LNCaP clone FGC (cell line): ENCODE measurements at regions not wholly inside any gene's neighbourhood (a gene's known extent, or its start where the extent isn't known, plus 50 kb on each side); places are given as distances from the start of the nearest gene placed in this dataset.

Experiments used
- DNase-seq: peaks from one replicate; pipeline ENCODE4 v3.0.0-alpha.2; 2011; ENCODE audit warnings: low read depth
- H3K4me3 ChIP-seq: 2 replicates; pipeline ENCODE4 v1.5.1; 2011; ENCODE audit warnings: mild to moderate bottlenecking, low read depth, low read length, control low read depth
- CTCF ChIP-seq: IDR thresholded peaks from 2 replicates; pipeline ENCODE4 v1.5.1; 2012; ENCODE audit warnings: mild to moderate bottlenecking; ENCODE audit not compliant: control insufficient read depth, insufficient read depth; ENCODE audit errors: extremely low read depth

DNA sequence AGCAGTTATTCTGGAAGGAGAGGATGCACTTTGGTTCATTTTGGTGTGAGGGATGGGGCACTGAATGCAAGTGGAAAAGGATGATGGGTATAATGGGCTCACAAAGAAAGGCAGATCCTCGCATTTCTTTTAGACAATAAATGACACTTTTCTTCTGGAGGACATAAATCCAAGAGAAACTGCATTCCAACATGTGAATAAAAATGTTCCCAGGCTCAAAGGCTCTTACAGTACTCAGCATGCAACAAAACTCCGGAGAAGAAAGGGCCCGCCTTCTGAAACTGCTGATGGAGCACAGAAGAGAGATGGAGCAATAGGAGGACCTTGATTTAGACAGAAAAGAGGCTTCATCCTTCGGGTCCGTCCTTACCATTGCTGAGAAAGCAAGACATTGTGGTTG, 538.2 kb upstream of the DPP6 start:
- no peak for TF ChIP-seq CTCF
- H3K4me3 ChIP-seq, result no peak overlapping the region
- no peak for DNase-seq

GRCh38 chr7:153515359-153515758, 536.8 kb upstream of the DPP6 start:
- DNase-seq, result no peak
- no peak overlapping the region for H3K4me3 ChIP-seq
- no peak for TF ChIP-seq CTCF

DNA sequence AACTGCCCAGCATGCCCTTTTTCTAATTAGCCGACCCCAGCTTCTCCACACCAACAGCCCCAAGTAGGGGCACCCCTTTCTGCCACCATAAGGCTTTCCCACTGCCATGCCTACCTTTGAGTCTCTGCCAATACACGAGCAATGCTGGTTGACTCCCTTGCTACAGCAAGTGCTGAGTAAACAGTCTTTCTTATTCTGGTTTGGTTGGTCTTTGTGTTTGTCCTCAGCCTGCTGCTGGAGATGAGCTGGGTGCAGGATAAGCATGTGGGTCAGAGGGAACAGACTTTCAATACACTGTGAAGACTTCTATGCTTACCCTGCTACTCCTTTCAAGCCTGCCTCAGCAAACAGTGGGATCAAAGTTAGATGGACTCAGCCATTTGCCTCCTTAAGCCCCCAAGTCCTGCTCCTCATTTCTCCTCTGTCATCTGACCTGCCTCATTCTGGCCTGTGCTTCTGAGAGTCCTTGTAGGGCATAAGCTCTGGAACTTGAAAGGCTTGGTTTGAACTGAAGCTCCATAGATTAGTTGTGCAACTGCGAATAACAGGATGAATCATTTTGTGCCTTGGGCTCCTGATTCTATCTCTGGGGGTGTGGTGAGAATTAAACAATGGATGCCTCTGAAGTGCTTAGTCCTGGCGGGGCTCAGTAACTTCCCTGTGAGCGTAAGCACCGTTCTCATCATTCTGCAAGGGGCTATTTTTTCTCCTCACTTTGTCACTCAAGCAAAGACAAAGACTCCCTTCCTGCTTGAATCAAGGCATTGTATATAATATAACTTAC, 533.8 kb upstream of the DPP6 start:
- no peak overlapping the region for H3K4me3 ChIP-seq
- DNase-seq, result no peak
- no peak for TF ChIP-seq CTCF

GRCh38 chr7:153521370-153521769, 530.8 kb upstream of the DPP6 start:
- no peak overlapping the region for H3K4me3 ChIP-seq
- DNase-seq, result no peak
- no peak for TF ChIP-seq CTCF

GRCh38 chr7:153522261-153522660, 529.9 kb upstream of the DPP6 start:
- no peak for DNase-seq
- no peak overlapping the region for H3K4me3 ChIP-seq
- no peak for TF ChIP-seq CTCF

GRCh38 chr7:153523320-153524015, 528.7 kb upstream of the DPP6 start:
- TF ChIP-seq CTCF, result no peak
- no peak for DNase-seq
- H3K4me3 ChIP-seq, result no peak overlapping the region
